HTR-8/SVneo (cell line): ENCODE measurements at regions not wholly inside any gene's neighbourhood (a gene's known extent, or its start where the extent isn't known, plus 50 kb on each side); places are given as distances from the start of the nearest gene placed in this dataset.
A peak's percentile ranks its signal among the peaks of the same experiment; 100 is the strongest.

ENCODE experiments used
- DNase-seq: peaks from one replicate; pipeline ENCODE4 v3.0.0; 2011; ENCODE audit warnings: low spot score, mixed read lengths; ENCODE audit not compliant: insufficient read length
- FAIRE-seq: peaks from 2 replicates; lab custom pipeline; 2011; peaks lifted over from hg19 to GRCh38; lab: Jason Lieb, UNC

- no peak for FAIRE-seq
- no peak for DNase-seq
Measured at GRCh38 chr19:31126236-31126635, 223.0 kb downstream of the TSHZ3 start.

- DNase-seq, result no peak
- no peak for FAIRE-seq
Measured at GRCh38 chr19:31125071-31125470, 224.2 kb downstream of the TSHZ3 start.

DNA sequence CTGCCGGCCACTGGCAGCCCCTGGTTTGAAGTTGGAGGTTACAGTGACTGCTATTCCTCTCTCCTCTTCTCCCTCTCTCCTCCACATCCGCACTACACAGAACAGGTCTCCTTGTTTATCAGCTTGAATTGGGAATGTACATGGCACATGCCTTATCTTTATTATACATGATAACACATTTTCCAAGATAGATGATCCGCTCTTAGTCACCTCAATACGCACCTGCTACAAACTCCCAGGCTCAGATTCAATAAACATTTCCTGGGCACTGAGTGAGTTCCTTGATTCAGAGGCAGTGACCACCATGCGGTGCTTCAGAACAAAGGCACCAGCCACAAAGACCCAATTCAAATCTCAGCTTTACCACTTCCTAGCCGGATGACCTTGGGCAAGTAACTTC, 227.7 kb downstream of the TSHZ3 start:
- DNase-seq, result no peak
- no peak for FAIRE-seq

GRCh38 chr19:31120952-31121351, 228.3 kb downstream of the TSHZ3 start:
- FAIRE-seq (no peak), DNase-seq (no peak)

DNA sequence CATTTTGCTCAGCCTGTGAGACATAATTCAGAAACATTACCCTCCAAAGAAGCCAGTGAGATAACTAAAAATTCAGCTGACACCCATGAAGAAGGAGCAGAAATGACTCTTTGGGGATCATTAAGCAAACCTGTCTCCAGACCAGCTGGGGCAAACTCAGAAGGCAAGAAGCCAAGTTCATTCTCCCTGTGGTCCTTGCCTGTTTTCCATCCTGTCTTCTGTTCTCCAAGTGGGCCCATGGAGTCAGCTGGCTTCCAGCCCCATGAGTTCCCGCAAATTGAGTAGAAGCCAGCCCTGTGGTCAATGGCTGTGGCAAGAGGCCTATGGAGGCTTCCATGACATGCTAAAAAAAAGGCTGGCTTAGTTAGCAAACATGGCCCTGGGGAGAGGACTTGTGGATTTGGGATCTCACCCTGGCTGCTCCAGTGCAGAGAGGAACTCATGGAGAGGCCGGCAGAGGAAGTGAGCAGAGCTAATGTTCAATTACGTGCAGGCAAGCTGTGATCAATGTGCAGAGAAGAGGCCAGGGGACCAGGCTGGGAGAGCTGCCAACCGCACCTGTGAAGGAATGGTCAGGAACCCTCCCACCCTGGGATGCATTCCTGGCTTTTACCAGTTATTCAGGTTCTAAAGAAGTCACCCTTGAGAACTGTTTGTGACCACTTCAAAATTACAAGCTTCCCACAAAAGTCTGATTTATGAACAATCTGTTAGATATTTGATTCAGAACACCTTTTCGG, 229.1 kb downstream of the TSHZ3 start:
- FAIRE-seq (no peak), DNase-seq (no peak)

DNA sequence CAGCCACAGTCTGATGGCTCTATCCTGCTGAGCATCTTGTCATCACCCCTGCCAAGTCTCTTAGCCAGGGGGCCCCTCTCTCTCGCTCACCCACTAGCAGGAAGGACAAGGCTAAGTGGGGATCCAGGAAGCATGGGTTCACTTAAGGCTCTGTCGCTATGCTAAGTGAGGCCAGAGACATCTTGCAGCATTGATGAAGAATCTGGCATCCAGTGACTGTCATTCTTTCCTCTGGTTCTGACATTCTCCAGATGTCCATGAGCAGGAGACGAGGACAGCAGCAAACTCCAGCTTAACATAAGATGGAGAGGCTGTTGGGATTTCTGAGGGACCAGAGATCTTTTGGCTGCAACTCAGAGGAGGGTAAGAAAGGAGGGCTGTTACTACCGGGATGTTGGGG, 230.2 kb downstream of the TSHZ3 start:
- DNase-seq, result no peak
- FAIRE-seq, result no peak

- no peak for DNase-seq
- FAIRE-seq, result no peak
Measured at GRCh38 chr19:31118287-31118955, 230.8 kb downstream of the TSHZ3 start.

DNA sequence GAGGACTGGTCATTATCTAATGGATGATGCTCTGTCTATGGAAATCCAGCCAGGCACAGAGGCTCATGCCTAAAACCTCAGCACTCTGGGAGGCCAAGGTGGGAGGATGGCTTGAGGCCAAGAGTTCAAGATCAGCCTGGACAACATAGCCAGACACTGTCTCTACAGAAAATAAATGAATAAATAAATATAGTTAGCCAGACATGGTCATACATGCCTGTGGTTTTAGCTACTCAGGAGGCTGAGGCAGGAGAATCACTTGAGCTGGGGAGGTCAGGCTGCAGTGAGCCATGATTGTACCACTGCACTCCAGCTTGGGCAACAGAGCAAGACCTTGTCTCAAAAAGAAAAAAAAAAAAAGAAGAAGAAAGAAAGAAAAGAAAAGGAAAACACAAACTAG, 234.7 kb downstream of the TSHZ3 start:
- FAIRE-seq (no peak), DNase-seq (no peak)

- FAIRE-seq (peak; percentile 40), DNase-seq (peak; percentile 12)
Measured at GRCh38 chr19:31113293-31113692, 235.9 kb downstream of the TSHZ3 start.

DNA sequence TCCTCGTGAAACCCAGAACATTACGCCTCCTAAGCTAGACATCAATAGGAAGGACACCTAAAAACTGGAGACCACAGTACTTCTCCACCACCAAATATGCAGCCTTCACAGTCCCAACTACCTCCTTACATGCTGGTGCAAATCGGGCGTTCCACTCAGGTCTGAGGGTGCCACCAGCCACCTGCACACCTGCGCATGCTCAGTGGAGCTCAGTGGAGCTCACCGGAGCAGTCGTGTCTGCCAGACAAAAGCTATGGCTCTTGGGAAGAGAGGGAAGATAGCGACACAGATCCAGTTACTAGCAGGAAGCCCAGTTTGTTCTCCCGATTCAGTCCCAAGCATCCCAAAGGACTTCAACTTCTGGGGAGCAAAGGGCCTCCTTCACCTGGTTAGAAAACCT, 237.1 kb downstream of the TSHZ3 start:
- DNase-seq (no peak), FAIRE-seq (no peak)

- no peak for DNase-seq
- no peak for FAIRE-seq
Measured at GRCh38 chr19:31111741-31112140, 237.5 kb downstream of the TSHZ3 start.

DNA sequence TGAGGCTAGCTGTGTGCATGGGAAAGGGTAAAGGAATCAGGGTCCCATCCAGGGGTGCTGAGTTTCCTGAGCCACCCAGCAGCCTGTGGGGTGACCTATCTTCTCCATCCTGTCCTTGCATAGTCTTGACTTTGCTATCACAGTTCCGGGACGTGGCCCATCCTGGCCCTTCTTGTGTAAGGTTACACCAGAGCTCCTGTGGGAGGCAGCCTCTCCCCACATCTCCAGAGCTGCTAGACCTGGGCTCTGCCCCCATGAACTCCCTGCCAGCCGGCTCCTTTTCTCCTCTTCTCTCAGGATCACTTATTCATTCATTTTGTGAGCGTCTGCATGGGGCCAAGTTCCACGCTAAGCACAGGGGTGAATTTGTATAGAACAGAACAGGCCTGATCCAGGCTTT, 238.9 kb downstream of the TSHZ3 start:
- DNase-seq, result peak; percentile 23
- no peak for FAIRE-seq

DNA sequence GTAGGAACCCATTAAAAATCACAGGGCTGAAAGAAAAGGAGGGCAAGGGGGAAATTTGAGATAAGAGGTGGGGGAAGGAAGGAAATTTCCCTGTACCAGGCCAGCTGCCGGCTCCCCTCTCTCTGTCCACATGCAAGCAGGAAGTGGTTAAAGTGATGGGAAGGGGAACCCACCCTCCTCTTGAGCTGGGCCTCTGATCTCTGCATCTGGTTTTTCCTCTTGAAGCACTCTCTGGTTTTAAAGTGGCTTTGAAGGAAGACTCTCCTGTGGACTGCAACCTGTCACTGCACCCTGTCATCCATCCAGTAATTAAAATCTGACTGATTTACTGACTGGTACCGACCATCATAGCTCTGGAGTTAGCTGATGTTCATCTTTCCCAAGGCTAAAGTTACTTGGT, 239.6 kb downstream of the TSHZ3 start:
- no peak for DNase-seq
- no peak for FAIRE-seq

DNA sequence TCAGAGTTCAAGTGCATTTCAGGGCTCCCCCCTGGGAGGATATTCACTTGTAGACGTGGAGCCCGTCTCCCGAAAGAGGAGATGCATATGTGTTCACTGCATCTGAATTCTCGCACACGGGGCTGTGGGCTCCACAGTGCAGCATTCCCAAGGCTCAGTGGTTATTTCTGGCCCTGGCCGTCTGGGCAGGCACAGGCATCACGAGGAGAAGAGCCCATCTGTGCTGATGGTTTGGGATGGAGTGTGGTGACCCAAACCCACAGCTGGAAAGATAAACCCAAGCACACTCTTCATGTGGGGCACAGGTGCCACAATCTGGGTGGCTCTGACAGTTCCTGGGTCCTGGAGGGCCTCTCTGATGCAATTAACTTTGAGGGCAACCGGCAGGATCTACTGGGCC, 242.1 kb downstream of the TSHZ3 start:
- no peak for FAIRE-seq
- DNase-seq, result no peak

GRCh38 chr19:31105761-31106160, 243.5 kb downstream of the TSHZ3 start:
- no peak for FAIRE-seq
- DNase-seq, result no peak

- FAIRE-seq (no peak), DNase-seq (no peak)
Measured at GRCh38 chr19:31104451-31104850, 244.8 kb downstream of the TSHZ3 start.

DNA sequence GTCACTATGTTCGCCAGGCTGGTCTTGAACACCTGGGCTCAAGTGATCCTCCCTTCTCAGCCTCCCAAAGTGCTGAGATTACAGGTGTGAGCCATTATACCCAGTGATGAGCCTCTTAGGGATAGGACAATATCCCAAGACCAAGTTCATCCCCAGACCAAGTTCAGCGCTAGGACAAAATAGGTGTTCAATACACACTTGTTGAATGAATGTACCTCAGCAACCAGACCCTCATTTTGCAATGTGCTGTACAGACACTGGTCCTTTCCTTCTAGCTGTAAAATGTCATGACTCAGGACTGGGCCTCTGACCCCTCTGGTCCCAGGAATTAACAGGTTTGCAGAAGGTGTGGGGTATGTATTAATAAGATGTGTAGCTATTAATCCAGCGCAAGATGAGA, 246.0 kb downstream of the TSHZ3 start:
- FAIRE-seq, result no peak
- DNase-seq, result no peak

DNA sequence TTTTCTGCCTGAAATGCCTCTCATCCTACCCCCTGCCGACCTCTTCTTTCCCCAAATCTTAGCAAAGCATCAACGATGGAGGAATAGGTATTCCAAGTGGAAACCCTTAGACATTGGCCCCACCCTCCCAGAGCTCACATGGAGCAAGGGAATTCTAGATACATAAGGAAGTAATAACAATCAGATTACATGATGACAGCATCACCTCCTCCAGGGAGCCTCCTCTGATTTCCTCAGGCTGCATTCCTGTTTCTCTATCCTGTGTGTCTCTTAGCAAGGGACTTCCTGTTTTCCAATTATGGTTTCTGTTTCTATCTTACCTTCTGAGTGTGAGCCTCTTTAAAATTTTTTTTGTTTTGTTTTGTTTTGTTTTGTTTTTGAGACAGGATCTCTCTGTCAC, 246.6 kb downstream of the TSHZ3 start:
- DNase-seq (no peak), FAIRE-seq (no peak)

GRCh38 chr19:31100981-31101380, 248.3 kb downstream of the TSHZ3 start:
- DNase-seq (no peak), FAIRE-seq (no peak)

DNA sequence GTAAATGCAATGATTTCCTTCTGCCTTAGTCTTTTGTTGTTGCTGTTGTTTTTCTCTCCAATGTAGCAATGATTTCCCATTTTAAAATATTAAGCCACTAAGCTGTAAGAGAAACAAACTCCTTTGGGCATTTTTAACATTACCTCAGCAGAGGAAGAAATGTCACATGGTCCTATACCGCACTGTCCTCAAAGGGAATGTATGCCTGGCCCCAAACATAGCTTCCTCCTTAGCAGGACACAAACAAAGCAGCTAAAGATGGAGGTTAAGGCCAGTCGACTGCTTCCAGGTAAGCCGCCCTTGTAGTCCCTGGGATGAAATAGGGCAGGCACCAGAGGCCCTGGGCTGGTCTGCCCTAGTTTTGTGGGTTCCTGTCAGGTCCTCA, 249.0 kb downstream of the TSHZ3 start:
- no peak for FAIRE-seq
- no peak for DNase-seq

- no peak for FAIRE-seq
- no peak for DNase-seq
Measured at GRCh38 chr19:31099515-31100205, 249.6 kb downstream of the TSHZ3 start.
